HG03469 (cell line): ENCODE measurements at regions not wholly inside any gene's neighbourhood (a gene's known extent, or its start where the extent isn't known, plus 50 kb on each side); places are given as distances from the start of the nearest gene placed in this dataset.

Experiments used
- ATAC-seq: cut with Tn5 transposase; IDR thresholded peaks from one replicate; pipeline ENCODE4 v1.9.1; 2021; ENCODE audit warnings: mild to moderate bottlenecking, moderate library complexity, moderate number of reproducible peaks; ENCODE audit not compliant: unreplicated experiment

DNA sequence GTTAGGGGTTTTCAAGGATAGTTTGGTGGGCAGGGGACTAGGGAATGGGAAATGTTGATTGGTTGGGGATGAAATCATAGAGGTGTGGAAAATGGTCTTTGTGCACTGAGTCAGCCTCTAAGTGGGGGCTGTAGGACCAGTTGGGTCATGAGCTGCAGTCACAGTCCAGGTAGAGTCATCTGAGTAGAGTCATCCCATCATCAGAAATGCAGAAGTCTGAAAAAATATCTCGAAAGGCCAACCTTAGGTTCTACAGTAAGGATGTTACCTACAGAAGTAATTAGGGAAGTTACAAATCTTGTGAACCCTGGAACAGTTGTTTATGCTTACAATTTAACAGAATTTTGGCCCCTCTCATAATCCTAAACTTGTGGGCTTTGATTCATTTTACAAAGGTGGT lies 63.4 kb upstream of the AP1S2 start:
- no peak for ATAC-seq

DNA sequence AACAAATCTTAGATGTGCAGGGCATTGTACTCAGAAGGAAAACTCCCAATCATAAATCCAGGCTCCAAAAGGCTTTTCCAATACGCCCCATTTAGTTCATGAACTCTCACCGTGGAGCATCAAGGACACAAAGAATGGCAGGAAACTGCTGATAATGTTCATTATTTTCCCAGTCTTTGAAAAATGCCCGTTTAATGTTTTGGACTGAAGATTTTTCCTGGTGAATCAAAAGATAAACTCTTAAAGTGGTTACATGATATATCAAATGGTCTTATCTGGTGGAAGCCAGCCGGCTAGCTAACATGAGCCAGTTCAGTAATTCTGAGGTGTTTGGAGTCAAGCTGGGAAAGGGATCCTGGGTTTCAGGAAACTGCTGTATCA lies 62.1 kb upstream of the AP1S2 start:
- ATAC-seq = no peak

DNA sequence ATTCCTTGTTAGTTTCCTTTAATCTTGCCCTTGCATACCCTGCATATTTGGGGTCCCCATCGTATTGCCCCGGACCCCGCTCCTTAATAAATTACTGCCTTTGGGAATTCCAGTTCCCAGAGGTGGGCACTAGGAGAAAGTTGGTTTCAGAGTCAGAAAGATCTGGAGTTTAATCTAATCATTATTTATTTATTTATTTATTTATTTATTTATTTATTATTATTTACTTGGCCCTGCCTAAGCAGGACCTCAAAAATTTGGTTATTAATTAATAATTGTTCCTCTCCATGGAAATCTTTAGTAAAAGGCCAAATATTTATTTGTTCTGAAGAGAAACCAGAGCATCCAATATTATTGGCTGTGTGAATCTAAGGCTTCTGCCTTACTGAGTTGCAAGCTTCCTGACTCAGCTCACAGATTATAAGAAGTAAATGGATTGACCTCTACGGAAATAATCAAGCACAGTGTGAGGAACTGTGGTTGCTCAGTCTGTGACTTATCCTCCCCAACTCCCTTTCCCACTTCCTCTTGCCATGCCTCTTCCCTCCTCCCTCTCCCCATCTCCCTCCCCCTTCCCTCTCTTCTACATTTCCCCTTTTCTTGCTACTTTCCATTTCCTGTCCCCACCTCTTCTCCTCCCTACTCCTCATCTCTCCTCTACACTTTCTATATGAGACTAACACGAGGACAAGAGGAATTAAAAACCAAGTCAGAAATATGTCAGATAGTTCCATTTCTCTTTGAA lies 61.5 kb upstream of the AP1S2 start:
- no peak for ATAC-seq

DNA sequence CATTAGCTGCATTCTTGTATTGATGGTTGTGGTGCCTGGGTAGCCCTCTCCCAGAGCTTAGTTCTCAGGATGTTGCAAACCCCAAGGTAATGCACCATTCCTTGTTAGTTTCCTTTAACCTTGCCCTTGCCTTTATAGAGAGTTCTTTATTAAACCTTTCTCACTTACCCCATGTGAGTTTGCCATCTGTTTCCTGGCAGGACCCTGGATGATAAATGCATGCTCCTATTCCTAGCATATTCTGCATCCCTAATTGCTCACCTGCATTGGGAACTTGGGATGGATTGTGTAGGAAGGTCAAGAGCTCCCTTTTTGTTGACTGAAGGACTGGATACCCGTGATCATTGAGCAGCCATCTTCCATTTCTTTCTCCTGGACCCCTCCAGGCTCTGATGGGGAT lies 59.9 kb upstream of the AP1S2 start:
- ATAC-seq = no peak

DNA sequence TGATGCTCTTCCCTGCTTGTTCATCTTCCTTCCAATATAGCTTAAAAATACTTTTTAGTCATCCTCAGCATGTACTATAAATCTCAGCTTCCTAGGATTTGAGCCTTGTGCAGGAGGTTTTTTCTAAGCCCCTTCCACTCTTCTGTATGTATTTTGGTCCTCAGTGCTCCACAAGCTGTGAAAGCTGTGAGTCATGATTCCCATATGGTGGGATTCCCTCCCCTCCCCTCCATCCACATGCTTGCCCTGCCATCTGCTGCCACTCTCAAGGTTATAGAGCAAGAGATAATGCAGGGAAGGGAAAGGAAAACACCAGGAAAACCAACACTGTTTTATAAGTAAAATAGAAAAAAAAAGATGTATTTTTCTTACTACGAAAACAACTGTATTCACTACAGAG lies 58.5 kb upstream of the AP1S2 start:
- ATAC-seq = no peak

DNA sequence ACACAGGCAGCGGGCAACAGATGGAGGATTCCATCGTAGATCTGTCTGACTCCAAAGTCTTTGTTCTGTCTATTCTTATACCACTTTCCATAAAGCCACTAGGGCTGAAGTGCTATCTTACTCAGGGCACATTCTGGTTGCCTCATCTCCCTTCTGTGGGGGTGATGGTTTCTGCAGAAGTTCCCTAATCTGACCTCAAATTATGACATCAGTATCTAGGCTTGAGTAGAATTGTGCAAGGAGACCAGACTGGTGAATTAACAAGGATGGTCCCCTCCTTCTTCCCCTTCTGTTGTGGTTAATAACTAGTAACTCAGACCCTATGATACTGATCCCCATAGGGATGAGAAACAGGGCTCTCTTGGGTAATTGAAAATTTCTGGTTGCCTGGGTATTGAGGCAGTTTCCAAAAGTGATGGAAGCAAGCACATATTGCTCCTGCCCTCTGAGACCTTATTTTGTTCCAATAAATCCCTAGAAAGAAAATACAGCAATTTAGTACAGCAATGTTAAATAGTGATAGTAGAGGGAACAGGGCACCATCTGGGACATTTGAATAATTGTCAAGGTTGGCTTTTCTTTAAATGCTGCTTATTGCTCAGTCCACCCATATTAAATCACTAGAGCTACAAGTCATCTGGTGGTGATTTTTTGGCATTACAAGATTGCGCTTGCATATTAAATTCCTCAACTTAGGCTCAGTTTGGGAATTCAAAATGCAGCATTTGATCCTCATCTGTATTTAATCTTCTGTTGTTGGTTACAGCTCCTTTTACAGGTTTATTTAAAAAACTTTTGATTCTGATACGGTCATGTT lies 57.3 kb upstream of the AP1S2 start:
- ATAC-seq = no peak

DNA sequence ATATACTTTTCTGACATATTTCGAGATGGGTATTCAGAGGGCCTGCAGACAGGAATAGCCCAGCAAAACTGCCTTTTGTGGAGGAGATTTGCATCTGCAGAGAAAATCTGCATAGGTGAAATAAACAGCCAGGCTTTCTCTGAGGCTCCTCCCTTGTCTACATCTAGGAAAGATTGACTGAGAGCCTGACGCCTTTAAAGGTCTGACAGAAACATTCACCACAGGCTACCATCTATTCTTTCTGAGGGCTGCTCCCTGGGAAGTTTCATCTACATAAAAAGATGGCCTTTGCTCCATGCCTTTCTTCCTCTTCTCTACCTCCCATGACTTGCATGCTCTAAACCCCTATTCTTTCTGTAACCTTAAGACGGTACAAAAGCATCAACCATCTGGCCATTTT lies 55.0 kb upstream of the AP1S2 start:
- ATAC-seq = no peak

DNA sequence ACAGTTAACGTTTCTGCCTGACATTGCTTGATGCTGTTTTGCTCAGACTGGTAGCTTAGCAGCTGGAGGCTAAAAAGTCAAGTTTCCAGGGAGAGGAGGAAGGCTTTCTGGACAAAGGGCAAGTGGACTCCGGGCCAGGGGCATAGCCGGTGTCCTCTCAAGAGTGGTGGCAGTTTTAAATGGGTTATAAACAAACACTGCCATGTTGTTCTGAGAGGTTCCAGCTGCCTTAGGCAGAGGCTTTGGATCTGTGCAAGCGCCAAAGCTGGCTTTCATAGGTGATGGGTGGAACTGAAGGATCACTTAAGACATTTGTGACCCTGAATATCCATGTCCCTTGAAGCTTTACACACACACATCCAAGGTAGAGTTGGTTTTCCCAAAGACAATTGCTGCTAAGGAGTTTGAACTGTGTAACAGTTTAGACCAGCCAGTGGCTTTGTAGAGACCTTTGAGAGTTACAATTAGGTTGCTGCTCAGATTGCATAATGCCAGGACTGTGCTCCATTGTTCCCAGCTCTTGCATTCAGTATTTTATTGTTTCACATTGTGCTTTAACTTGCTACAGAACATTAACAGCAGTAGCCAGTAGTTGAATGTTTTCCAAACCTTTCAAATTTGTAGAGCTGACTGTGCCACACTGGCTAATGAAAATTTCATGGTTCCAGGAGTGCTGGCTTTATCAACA lies 54.1 kb upstream of the AP1S2 start:
- ATAC-seq = no peak

DNA sequence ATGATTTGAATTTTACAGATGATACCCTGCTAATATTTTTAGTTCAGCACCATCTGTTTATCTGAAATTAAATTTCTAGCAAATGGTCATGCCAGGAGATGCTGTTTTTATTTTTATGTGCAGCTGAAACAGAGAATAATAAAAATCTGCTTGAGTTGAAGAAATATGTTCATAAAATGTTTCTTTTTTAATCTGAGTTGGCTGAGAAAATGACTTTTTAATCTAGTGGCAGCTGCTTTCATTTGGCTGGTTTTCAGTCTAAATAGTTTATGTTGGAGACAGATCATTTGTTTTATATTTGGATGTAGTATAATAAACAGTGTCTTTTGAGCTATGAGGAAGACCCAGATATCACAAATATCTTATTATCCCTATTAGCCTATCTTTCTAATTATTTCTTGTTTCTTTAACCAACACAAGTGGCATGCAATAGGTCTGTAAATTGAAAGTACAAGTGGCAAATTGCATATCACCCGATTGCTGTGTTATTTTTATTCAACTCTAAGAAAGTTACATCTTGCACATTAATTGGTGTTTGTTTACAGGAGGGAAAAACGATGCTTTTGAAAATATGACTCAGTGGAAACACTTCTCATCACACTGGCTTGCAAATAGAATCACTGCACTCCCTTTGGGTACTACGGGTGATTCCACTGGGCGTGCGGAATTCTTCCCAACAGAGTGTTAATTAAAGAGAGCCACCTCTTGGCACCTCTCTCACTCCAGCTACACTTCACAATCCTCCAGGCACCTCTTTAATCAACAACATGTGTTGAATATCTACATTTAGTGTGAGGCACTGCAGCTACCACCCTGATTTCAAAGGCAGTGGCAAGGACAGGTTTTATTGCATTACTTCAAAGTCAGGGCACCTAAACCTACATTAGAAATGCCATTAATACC lies 51.7 kb upstream of the AP1S2 start:
- ATAC-seq = no peak
